ENCODE measurements at regions not wholly inside any gene's neighbourhood (a gene's known extent, or its start where the extent isn't known, plus 50 kb on each side); places are given as distances from the start of the nearest gene placed in this dataset.

- no peak overlapping the region for H3K27ac ChIP-seq (ENCODE audit: insufficient read depth, low read length)
- no peak overlapping the region for H3K4me3 ChIP-seq (ENCODE audit: insufficient read depth, low read depth, low read length)
- no peak overlapping the region for H2BK20ac ChIP-seq (ENCODE audit: low read depth, low read length)
- H2BK15ac ChIP-seq (ENCODE audit: low read depth, low read length), result no peak overlapping the region
- in situ Hi-C loops (cut with MboI; ENCODE audit: low sequenced_read_pairs), result no loop called here
- no peaks in the 10 kb centered on the region for H3K9me3 ChIP-seq (ENCODE audit: control insufficient read depth, insufficient read depth, low read length)
- no peaks in the 10 kb centered on the region for H3K4me1 ChIP-seq (ENCODE audit: control insufficient read depth, insufficient read depth, low read length)
- POLR2A ChIA-PET (ENCODE audit: unreplicated experiment), result no interaction called here
- no peak overlapping the region for H2AK5ac ChIP-seq (ENCODE audit: low read depth, low read length)
- no peak overlapping the region for H3K56ac ChIP-seq (ENCODE audit: extremely low read depth, insufficient read depth, low read length)
- no peak overlapping the region for H3K23ac ChIP-seq (ENCODE audit: low read depth, low read length)
- no peak for TF ChIP-seq CEBPB (IDR thresholded peaks at IDR 0.05; ENCODE audit: low read depth, low read length)
- TF ChIP-seq CHD1 (IDR thresholded peaks at IDR 0.05; ENCODE audit: low read depth, low read length), result no peak
- no peak for TF ChIP-seq POLR2A (IDR thresholded peaks at IDR 0.05; ENCODE audit: low read depth, low read length)
- TF ChIP-seq, protein P1, sequence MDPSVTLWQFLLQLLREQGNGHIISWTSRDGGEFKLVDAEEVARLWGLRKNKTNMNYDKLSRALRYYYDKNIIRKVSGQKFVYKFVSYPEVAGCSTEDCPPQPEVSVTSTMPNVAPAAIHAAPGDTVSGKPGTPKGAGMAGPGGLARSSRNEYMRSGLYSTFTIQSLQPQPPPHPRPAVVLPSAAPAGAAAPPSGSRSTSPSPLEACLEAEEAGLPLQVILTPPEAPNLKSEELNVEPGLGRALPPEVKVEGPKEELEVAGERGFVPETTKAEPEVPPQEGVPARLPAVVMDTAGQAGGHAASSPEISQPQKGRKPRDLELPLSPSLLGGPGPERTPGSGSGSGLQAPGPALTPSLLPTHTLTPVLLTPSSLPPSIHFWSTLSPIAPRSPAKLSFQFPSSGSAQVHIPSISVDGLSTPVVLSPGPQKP (IDR thresholded peaks at IDR 0.05; ENCODE audit: borderline replicate concordance, low read depth, low read length), result no peak
- TF ChIP-seq NFE2L2 (IDR thresholded peaks at IDR 0.05; ENCODE audit: low read depth, low read length), result no peak
- no peak for TF ChIP-seq MAFK (IDR thresholded peaks at IDR 0.05; ENCODE audit: low read depth, low read length)
- no peak for TF ChIP-seq RFX5 (IDR thresholded peaks at IDR 0.05; ENCODE audit: low read depth, low read length)
- TF ChIP-seq SMC3 (IDR thresholded peaks at IDR 0.05; ENCODE audit: low read depth, low read length), result no peak
- no peak for TF ChIP-seq RCOR1 (IDR thresholded peaks at IDR 0.05; ENCODE audit: insufficient replicate concordance, low read length)
- no TSS peak for BruUV-seq (replicated peaks)
- no peak overlapping the region for H2AFZ ChIP-seq (replicated peaks; ENCODE audit: low read length, poor library complexity)
- H4K20me1 ChIP-seq (ENCODE audit: insufficient read depth, low read length), result no peaks in the 10 kb centered on the region
- CTCF ChIA-PET, result no interaction called here
- H4K5ac ChIP-seq (ENCODE audit: low read depth, low read length), result no peak overlapping the region
- DNase-seq, result no peak
- no peak for ATAC-seq (ENCODE audit: low read depth)
- H3K4me2 ChIP-seq (ENCODE audit: low read depth, low read length), result no peak overlapping the region
- peaks cover 2% of the 10 kb centered on the region; the same call in 1 of the 2 replicates for H3K27me3 ChIP-seq (ENCODE audit: control insufficient read depth, insufficient read depth, low read length)
- H3K14ac ChIP-seq (replicated peaks; ENCODE audit: low read depth, low read length), result no peak overlapping the region
- no peak overlapping the region for H2BK5ac ChIP-seq (ENCODE audit: low read depth, low read length, poor library complexity, severe bottlenecking)
- no peaks in the 10 kb centered on the region for H3K9me1 ChIP-seq (ENCODE audit: insufficient read depth, low read length)
- no peak overlapping the region for H3K9ac ChIP-seq (ENCODE audit: low read depth, low read length)
- dilution Hi-C loops (cut with HindIII; ENCODE audit: low sequenced_read_pairs, unreplicated experiment), result no loop called here
- H4K8ac ChIP-seq (ENCODE audit: low read depth in 2 of 2, low read length in 2 of 2), result no peak overlapping the region
- intact Hi-C loops (cut with micrococcal nuclease), result no loop called here
- no peaks in the 10 kb centered on the region for H3K79me1 ChIP-seq (ENCODE audit: low read depth in 1 of 2, low read length in 2 of 2)
- H2AK9ac ChIP-seq (replicated peaks; ENCODE audit: low read depth, low read length, poor library complexity), result no peak overlapping the region
- H3K36me3 ChIP-seq (ENCODE audit: control insufficient read depth, insufficient read depth, low read length), result no peaks in the 10 kb centered on the region
- H3K4ac ChIP-seq (ENCODE audit: low read depth, low read length), result no peak overlapping the region
- no peak overlapping the region for H2BK120ac ChIP-seq (ENCODE audit: low read depth, low read length)
- no peak overlapping the region for H4K91ac ChIP-seq (ENCODE audit: insufficient read depth, low read depth, low read length)
- no peak overlapping the region for H3K18ac ChIP-seq (ENCODE audit: low read depth, low read length)
- WGBS, 2 experiments (ENCODE audit: extremely low coverage in 2 of 2, insufficient read length in 1 of 2), result no CpG with 5 or more reads among the region's 1 CpG
Measured at GRCh38 chr11:127627204-127627603, 626.6 kb upstream of the KIRREL3 start.
